Gastrocnemius medialis (tissue), 4 donors: ENCODE measurements at regions not wholly inside any gene's neighbourhood (a gene's known extent, or its start where the extent isn't known, plus 50 kb on each side); places are given as distances from the start of the nearest gene placed in this dataset.

Experiments
- POLR2A ChIP-seq, 2 donors: fragments of 450-650 bp; IDR thresholded peaks; one replicate each; pipeline ENCODE4 v1.6.1; 2017; ENCODE audit warnings: antibody characterized with exemption in 2 of 2, mild to moderate bottlenecking in 2 of 2, moderate library complexity in 2 of 2
- TF ChIP-seq, protein P1 (sequence below), 5 experiments: fragments of 450-650 bp in 3 of 5; fragments of 200-600 bp in 2 of 5; sonication (generic) in 2 of 5; IDR thresholded peaks in 4 of 5; conservative IDR thresholded peaks in 1 of 5; 1 replicate in 4 of 5; 2 replicates in 1 of 5; pipeline ENCODE4 v1.5.1; 2016 to 2019; ENCODE audit warnings: antibody characterized with exemption in 5 of 5, mild to moderate bottlenecking in 3 of 5, moderate library complexity in 3 of 5

DNA sequence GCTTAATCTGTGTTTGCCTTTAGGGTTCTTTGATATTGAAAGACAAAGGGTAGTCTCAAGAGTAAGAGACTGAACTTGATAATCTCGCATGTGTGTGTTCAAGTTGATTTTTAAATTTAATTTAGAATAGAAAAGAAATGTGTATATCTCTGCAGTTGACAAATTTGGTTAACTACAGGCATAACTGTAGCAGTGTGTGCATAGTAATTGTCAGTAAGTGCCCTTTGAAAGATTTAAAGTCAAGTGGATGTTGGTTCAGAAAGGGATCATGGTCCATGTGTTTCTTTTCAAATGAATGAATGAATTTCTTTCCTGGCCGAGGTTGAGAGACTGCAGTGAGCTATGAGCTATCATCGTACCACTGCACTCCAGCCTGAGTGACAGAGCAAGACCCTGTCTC lies 49.9 kb upstream of the DYRK2 start:
- TF ChIP-seq, protein P1, sequence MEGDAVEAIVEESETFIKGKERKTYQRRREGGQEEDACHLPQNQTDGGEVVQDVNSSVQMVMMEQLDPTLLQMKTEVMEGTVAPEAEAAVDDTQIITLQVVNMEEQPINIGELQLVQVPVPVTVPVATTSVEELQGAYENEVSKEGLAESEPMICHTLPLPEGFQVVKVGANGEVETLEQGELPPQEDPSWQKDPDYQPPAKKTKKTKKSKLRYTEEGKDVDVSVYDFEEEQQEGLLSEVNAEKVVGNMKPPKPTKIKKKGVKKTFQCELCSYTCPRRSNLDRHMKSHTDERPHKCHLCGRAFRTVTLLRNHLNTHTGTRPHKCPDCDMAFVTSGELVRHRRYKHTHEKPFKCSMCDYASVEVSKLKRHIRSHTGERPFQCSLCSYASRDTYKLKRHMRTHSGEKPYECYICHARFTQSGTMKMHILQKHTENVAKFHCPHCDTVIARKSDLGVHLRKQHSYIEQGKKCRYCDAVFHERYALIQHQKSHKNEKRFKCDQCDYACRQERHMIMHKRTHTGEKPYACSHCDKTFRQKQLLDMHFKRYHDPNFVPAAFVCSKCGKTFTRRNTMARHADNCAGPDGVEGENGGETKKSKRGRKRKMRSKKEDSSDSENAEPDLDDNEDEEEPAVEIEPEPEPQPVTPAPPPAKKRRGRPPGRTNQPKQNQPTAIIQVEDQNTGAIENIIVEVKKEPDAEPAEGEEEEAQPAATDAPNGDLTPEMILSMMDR (IDR thresholded peaks at IDR 0.05 in 4 of 5, conservative IDR thresholded peaks at IDR 0.05 in 1 of 5), result no peak
- no peak for TF ChIP-seq POLR2A (IDR thresholded peaks at IDR 0.05)
